ENCODE measurements at regions not wholly inside any gene's neighbourhood (a gene's known extent, or its start where the extent isn't known, plus 50 kb on each side); places are given as distances from the start of the nearest gene placed in this dataset.

GRCh38 chr5:74295676-74296075 lies 344.9 kb downstream of the ENC1 start:
- Histone ChIP-seq H3K27ac (ENCODE audit: low read depth, low read length) (no peak overlapping the region), H3K9me3 (ENCODE audit: control insufficient read depth in 5 of 5, low read length in 5 of 5) (no peaks in the 10 kb centered on the region), H3K9ac (ENCODE audit: low read length in 5 of 5) (no peak overlapping the region), H3K36me3 (ENCODE audit: control insufficient read depth in 5 of 5, insufficient read depth in 5 of 5, low read length in 5 of 5) (no peaks in the 10 kb centered on the region), H3K27me3 (ENCODE audit: control insufficient read depth in 5 of 5, insufficient read depth in 4 of 5, low read length in 5 of 5) (no peaks in the 10 kb centered on the region), H3K4me1 (ENCODE audit: control insufficient read depth in 5 of 5, insufficient read depth in 5 of 5, low read length in 5 of 5) (peaks cover 0 to 12% (median 6%) of the 10 kb centered on the region in 5 donors), H3K4me3 (ENCODE audit: low read depth in 1 of 5, low read length in 5 of 5) (no peak overlapping the region)

GRCh38 chr5:74295141-74295540 lies 345.4 kb downstream of the ENC1 start:
- Histone ChIP-seq H3K9ac (ENCODE audit: low read length in 5 of 5) (no peak overlapping the region), H3K36me3 (ENCODE audit: control insufficient read depth in 5 of 5, insufficient read depth in 5 of 5, low read length in 5 of 5) (no peaks in the 10 kb centered on the region), H3K27me3 (ENCODE audit: control insufficient read depth in 5 of 5, insufficient read depth in 4 of 5, low read length in 5 of 5) (no peaks in the 10 kb centered on the region), H3K4me1 (ENCODE audit: control insufficient read depth in 5 of 5, insufficient read depth in 5 of 5, low read length in 5 of 5) (peaks cover 0 to 14% (median 7%) of the 10 kb centered on the region in 5 donors), H3K27ac (ENCODE audit: low read depth, low read length) (no peak overlapping the region), H3K9me3 (ENCODE audit: control insufficient read depth in 5 of 5, low read length in 5 of 5) (no peaks in the 10 kb centered on the region), H3K4me3 (ENCODE audit: low read depth in 1 of 5, low read length in 5 of 5) (no peak overlapping the region)

GRCh38 chr5:74294231-74294705 lies 346.3 kb downstream of the ENC1 start:
- Histone ChIP-seq H3K4me1 (ENCODE audit: control insufficient read depth in 5 of 5, insufficient read depth in 5 of 5, low read length in 5 of 5) (peaks cover 0 to 17% (median 7%) of the 10 kb centered on the region in 5 donors), H3K36me3 (ENCODE audit: control insufficient read depth in 5 of 5, insufficient read depth in 5 of 5, low read length in 5 of 5) (no peaks in the 10 kb centered on the region), H3K27me3 (ENCODE audit: control insufficient read depth in 5 of 5, insufficient read depth in 4 of 5, low read length in 5 of 5) (no peaks in the 10 kb centered on the region), H3K27ac (ENCODE audit: low read depth, low read length) (no peak overlapping the region), H3K4me3 (ENCODE audit: low read depth in 1 of 5, low read length in 5 of 5) (no peak overlapping the region), H3K9me3 (ENCODE audit: control insufficient read depth in 5 of 5, low read length in 5 of 5) (no peaks in the 10 kb centered on the region), H3K9ac (ENCODE audit: low read length in 5 of 5) (no peak overlapping the region)

GRCh38 chr5:74293182-74293581 lies 347.3 kb downstream of the ENC1 start:
- H3K9me3 ChIP-seq (ENCODE audit: control insufficient read depth in 5 of 5, low read length in 5 of 5), result no peaks in the 10 kb centered on the region
- H3K9ac ChIP-seq (ENCODE audit: low read length in 5 of 5), result no peak overlapping the region
- H3K4me3 ChIP-seq (ENCODE audit: low read depth in 1 of 5, low read length in 5 of 5), result no peak overlapping the region
- H3K27me3 ChIP-seq (ENCODE audit: control insufficient read depth in 5 of 5, insufficient read depth in 4 of 5, low read length in 5 of 5), result no peaks in the 10 kb centered on the region
- H3K4me1 ChIP-seq (ENCODE audit: control insufficient read depth in 5 of 5, insufficient read depth in 5 of 5, low read length in 5 of 5), result peaks cover 0 to 18% (median 16%) of the 10 kb centered on the region in 5 donors
- no peaks in the 10 kb centered on the region for H3K36me3 ChIP-seq (ENCODE audit: control insufficient read depth in 5 of 5, insufficient read depth in 5 of 5, low read length in 5 of 5)
- no peak overlapping the region for H3K27ac ChIP-seq (ENCODE audit: low read depth, low read length)

GRCh38 chr5:74290634-74291241 lies 349.8 kb downstream of the ENC1 start:
- H3K9me3 ChIP-seq (ENCODE audit: control insufficient read depth in 5 of 5, low read length in 5 of 5), result no peaks in the 10 kb centered on the region
- no peak overlapping the region for H3K9ac ChIP-seq (ENCODE audit: low read length in 5 of 5)
- no peaks in the 10 kb centered on the region for H3K27me3 ChIP-seq (ENCODE audit: control insufficient read depth in 5 of 5, insufficient read depth in 4 of 5, low read length in 5 of 5)
- H3K27ac ChIP-seq (ENCODE audit: low read depth, low read length), result no peak overlapping the region
- no peaks in the 10 kb centered on the region for H3K36me3 ChIP-seq (ENCODE audit: control insufficient read depth in 5 of 5, insufficient read depth in 5 of 5, low read length in 5 of 5)
- H3K4me1 ChIP-seq (ENCODE audit: control insufficient read depth in 5 of 5, insufficient read depth in 5 of 5, low read length in 5 of 5), result peaks cover 0 to 17% (median 13%) of the 10 kb centered on the region in 5 donors
- no peak overlapping the region for H3K4me3 ChIP-seq (ENCODE audit: low read depth in 1 of 5, low read length in 5 of 5)

DNA sequence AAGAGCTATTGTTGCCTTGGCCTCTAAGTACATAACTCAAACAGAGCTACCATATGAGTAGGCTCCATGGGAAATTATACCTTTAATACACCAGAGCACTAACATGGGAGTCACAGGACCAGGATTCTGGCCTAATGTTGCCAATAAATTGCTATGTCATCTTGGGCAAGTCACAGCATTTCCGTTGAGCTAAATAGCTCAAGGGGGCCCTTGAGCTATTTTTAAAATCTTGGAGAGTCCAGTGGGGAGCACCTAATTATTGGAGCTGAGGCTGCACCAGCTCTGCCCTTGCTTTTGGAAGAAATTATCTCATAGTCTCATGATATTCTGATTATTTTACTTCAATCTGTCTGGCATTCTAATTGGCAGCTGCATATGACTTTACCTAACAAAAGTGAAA lies 350.8 kb downstream of the ENC1 start:
- no peaks in the 10 kb centered on the region for H3K9me3 ChIP-seq (ENCODE audit: control insufficient read depth in 5 of 5, low read length in 5 of 5)
- H3K36me3 ChIP-seq (ENCODE audit: control insufficient read depth in 5 of 5, insufficient read depth in 5 of 5, low read length in 5 of 5), result no peaks in the 10 kb centered on the region
- H3K4me1 ChIP-seq (ENCODE audit: control insufficient read depth in 5 of 5, insufficient read depth in 5 of 5, low read length in 5 of 5), result peaks cover 0 to 17% (median 13%) of the 10 kb centered on the region in 5 donors
- no peak overlapping the region for H3K4me3 ChIP-seq (ENCODE audit: low read depth in 1 of 5, low read length in 5 of 5)
- H3K27me3 ChIP-seq (ENCODE audit: control insufficient read depth in 5 of 5, insufficient read depth in 4 of 5, low read length in 5 of 5), result no peaks in the 10 kb centered on the region
- no peak overlapping the region for H3K27ac ChIP-seq (ENCODE audit: low read depth, low read length)
- H3K9ac ChIP-seq (ENCODE audit: low read length in 5 of 5), result no peak overlapping the region

DNA sequence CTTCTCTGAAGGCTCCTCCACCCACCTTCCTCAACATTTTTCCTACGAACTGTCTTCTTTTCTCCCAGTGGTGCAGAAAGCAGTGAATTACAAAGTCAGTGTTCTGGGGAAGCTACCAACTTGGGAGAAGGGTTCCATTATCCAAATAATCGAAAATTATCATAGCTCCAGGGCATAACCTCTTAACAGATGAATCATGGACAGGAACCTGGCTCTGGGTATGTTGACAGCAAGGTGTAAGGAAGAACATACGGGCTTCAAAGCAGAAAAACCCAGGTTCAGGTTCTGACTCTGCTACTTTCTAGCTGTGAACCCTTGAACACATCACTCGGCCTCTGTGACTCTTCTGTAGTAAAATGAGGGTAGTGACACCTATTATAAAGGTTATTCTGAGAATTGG lies 351.3 kb downstream of the ENC1 start:
- Histone ChIP-seq H3K4me3 (ENCODE audit: low read depth in 1 of 5, low read length in 5 of 5) (no peak overlapping the region), H3K4me1 (ENCODE audit: control insufficient read depth in 5 of 5, insufficient read depth in 5 of 5, low read length in 5 of 5) (peaks cover 0 to 17% (median 13%) of the 10 kb centered on the region in 5 donors), H3K36me3 (ENCODE audit: control insufficient read depth in 5 of 5, insufficient read depth in 5 of 5, low read length in 5 of 5) (no peaks in the 10 kb centered on the region), H3K9ac (ENCODE audit: low read length in 5 of 5) (no peak overlapping the region), H3K9me3 (ENCODE audit: control insufficient read depth in 5 of 5, low read length in 5 of 5) (no peaks in the 10 kb centered on the region), H3K27ac (ENCODE audit: low read depth, low read length) (no peak overlapping the region), H3K27me3 (ENCODE audit: control insufficient read depth in 5 of 5, insufficient read depth in 4 of 5, low read length in 5 of 5) (no peaks in the 10 kb centered on the region)

DNA sequence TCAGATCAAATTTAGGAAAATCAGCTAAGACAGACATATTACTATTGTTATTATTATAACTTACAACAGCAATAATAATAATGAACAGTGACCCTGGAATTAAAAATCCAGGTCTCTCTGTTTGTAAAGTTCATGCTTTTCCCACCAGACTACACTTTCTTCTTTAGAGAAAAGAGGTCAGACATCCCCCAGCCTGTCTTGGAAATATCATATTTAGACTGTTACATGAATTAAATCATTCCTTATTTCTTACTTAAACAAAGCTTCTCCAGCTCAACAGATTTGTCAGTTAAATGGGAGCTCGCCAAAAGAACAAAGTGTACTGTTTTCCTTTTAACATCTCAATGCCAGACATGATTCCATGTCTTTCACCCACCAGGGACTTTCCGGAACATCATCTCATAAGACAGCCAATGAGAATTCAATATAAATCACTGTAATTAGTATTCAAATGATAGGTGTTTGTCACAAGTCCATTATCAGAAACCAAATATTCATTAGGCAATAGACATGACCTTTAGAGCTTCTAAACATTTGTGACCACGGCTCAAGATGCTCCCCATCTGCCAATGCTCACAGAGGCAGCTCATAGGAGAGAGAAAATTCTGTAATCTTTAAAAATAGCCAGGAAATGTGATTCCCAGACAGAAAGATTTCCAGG lies 351.9 kb downstream of the ENC1 start:
- Histone ChIP-seq H3K27me3 (ENCODE audit: control insufficient read depth in 5 of 5, insufficient read depth in 4 of 5, low read length in 5 of 5) (no peaks in the 10 kb centered on the region), H3K4me3 (ENCODE audit: low read depth in 1 of 5, low read length in 5 of 5) (no peak overlapping the region), H3K9ac (ENCODE audit: low read length in 5 of 5) (no peak overlapping the region), H3K9me3 (ENCODE audit: control insufficient read depth in 5 of 5, low read length in 5 of 5) (no peaks in the 10 kb centered on the region), H3K27ac (ENCODE audit: low read depth, low read length) (no peak overlapping the region), H3K4me1 (ENCODE audit: control insufficient read depth in 5 of 5, insufficient read depth in 5 of 5, low read length in 5 of 5) (peaks cover 0 to 17% (median 13%) of the 10 kb centered on the region in 5 donors), H3K36me3 (ENCODE audit: control insufficient read depth in 5 of 5, insufficient read depth in 5 of 5, low read length in 5 of 5) (no peaks in the 10 kb centered on the region)

- Histone ChIP-seq H3K9ac (ENCODE audit: low read length in 5 of 5) (no peak overlapping the region), H3K4me1 (ENCODE audit: control insufficient read depth in 5 of 5, insufficient read depth in 5 of 5, low read length in 5 of 5) (peaks cover 0 to 17% (median 13%) of the 10 kb centered on the region in 5 donors)
Measured at GRCh38 chr5:74288038-74288437, 352.5 kb downstream of the ENC1 start.

More at GRCh38 chr5:74288038-74288437, 352.5 kb downstream of the ENC1 start:
- Histone ChIP-seq H3K36me3 (ENCODE audit: control insufficient read depth in 5 of 5, insufficient read depth in 5 of 5, low read length in 5 of 5) (no peaks in the 10 kb centered on the region), H3K9me3 (ENCODE audit: control insufficient read depth in 5 of 5, low read length in 5 of 5) (no peaks in the 10 kb centered on the region), H3K4me3 (ENCODE audit: low read depth in 1 of 5, low read length in 5 of 5) (no peak overlapping the region), H3K27ac (ENCODE audit: low read depth, low read length) (no peak overlapping the region), H3K27me3 (ENCODE audit: control insufficient read depth in 5 of 5, insufficient read depth in 4 of 5, low read length in 5 of 5) (no peaks in the 10 kb centered on the region)

Data from subcutaneous abdominal adipose tissue (tissue), 5 donors.